Ovary (tissue), 3 donors: ENCODE measurements at regions not wholly inside any gene's neighbourhood (a gene's known extent, or its start where the extent isn't known, plus 50 kb on each side); places are given as distances from the start of the nearest gene placed in this dataset.

Source experiments
- CTCF ChIP-seq, 3 donors: fragments of 450-650 bp in 2 of 3; fragments of 200-600 bp in 1 of 3; IDR thresholded peaks; one replicate each; pipeline versions ENCODE4 v1.5.1 to v1.8.0; 2016 to 2022; ENCODE audit warnings: antibody characterized with exemption in 3 of 3, mild to moderate bottlenecking in 1 of 3
- EP300 ChIP-seq: sonication (generic); formaldehyde crosslinking; IDR thresholded peaks from one replicate; pipeline ENCODE4 v1.6.1; 2017; ENCODE audit warnings: antibody characterized with exemption
- POLR2A ChIP-seq: fragments of 450-650 bp; IDR thresholded peaks from one replicate; pipeline ENCODE4 v1.6.1; 2017; ENCODE audit warnings: antibody characterized with exemption, mild to moderate bottlenecking, moderate library complexity
- donor health status: DM: no; HTN: no; CAD: no.

DNA sequence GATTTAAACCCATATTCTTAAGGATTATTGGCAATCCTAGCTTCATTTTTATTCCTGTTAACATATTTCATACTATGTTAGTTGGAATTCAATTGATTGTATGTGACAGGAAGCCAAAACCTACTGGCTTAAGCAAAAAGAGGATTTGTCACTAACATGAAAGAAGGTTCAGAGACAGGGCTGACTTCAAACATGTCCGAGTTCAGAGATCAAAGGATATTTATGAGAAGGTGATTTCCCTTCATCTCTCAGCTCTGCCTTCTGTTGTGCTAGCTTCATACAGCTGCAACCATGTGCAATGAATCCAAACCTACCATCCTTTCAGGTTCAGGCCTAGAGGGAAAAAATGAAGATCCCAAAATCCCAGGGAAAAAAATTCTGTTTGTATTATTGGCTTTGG, 349.7 kb downstream of the ATP23 start:
- no peak for TF ChIP-seq POLR2A
- no peak for TF ChIP-seq CTCF (IDR thresholded peaks at IDR 0.05)
- TF ChIP-seq EP300, result no peak
